NCI-H446 (cell line): ENCODE measurements at regions not wholly inside any gene's neighbourhood (a gene's known extent, or its start where the extent isn't known, plus 50 kb on each side); places are given as distances from the start of the nearest gene placed in this dataset.
"Not testable (repeated sequence)": the region's sequence is repeated elsewhere in the genome, so short reads cannot be mapped to it uniquely, and the experiment has no call there.

ENCODE experiments used
- DNase-seq, 2 experiments: peaks; one replicate each; lab custom pipeline; 2025; lab: John Stamatoyannopoulos, UW

- no peak for DNase-seq
These were observed 51.5 kb upstream of the MRI1 start for GRCh38 chr19:13712767-13713201.

GRCh38 chr19:13707915-13708314 is 56.4 kb upstream of the MRI1 start:
- peak; percentile 38 to 61 for DNase-seq

GRCh38 chr19:13705928-13706447 is 58.3 kb upstream of the MRI1 start:
- no peak for DNase-seq

- no peak for DNase-seq
These were observed 59.1 kb upstream of the MRI1 start for GRCh38 chr19:13705201-13705600.

- no peak for DNase-seq
These were observed 62.7 kb upstream of the MRI1 start for GRCh38 chr19:13701624-13702023.

- no peak for DNase-seq
These were observed 63.7 kb upstream of the MRI1 start for GRCh38 chr19:13700621-13701020.

- DNase-seq, result no peak
These were observed 64.5 kb upstream of the MRI1 start for GRCh38 chr19:13699786-13700185.

GRCh38 chr19:13696839-13697238 is 67.5 kb upstream of the MRI1 start:
- DNase-seq, result no peak

GRCh38 chr19:13693889-13694288 is 70.4 kb upstream of the MRI1 start:
- DNase-seq, result no peak

GRCh38 chr19:13691569-13692435 is 72.5 kb upstream of the MRI1 start:
- peak; percentile 34 to 91 for DNase-seq

GRCh38 chr19:13689085-13689484 is 75.2 kb upstream of the MRI1 start:
- DNase-seq, result peak in 1 of 2 experiments; percentile 45

- DNase-seq, result no peak
These were observed 80.3 kb upstream of the MRI1 start for GRCh38 chr19:13684021-13684420.

- DNase-seq, result no peak
These were observed 82.8 kb upstream of the MRI1 start for GRCh38 chr19:13681509-13681908.

- not testable (repeated sequence) for DNase-seq
These were observed 83.5 kb upstream of the MRI1 start for GRCh38 chr19:13680708-13681360.

GRCh38 chr19:13676967-13677366 is 87.4 kb upstream of the MRI1 start:
- DNase-seq, result not testable (repeated sequence)

GRCh38 chr19:13672480-13673175 is 91.7 kb upstream of the MRI1 start:
- peak in 1 of 2 experiments; percentile 42 for DNase-seq

- DNase-seq, result no peak
These were observed 93.5 kb upstream of the MRI1 start for GRCh38 chr19:13670846-13671245.

GRCh38 chr19:13669780-13670355 is 94.5 kb upstream of the MRI1 start:
- DNase-seq, result no peak

- no peak for DNase-seq
These were observed 95.4 kb upstream of the MRI1 start for GRCh38 chr19:13668964-13669363.

GRCh38 chr19:13666165-13666564 is 98.2 kb upstream of the MRI1 start:
- DNase-seq, result no peak

- DNase-seq, result no peak
These were observed 99.0 kb upstream of the MRI1 start for GRCh38 chr19:13665125-13665905.
